ENCODE measurements at regions not wholly inside any gene's neighbourhood (a gene's known extent, or its start where the extent isn't known, plus 50 kb on each side); places are given as distances from the start of the nearest gene placed in this dataset.

GRCh38 chr10:93165367-93165766, 91.7 kb downstream of the CYP26A1 start:
- peaks cover 45% of the 10 kb centered on the region for H3K27me3 ChIP-seq (ENCODE audit: low read depth)
- no peaks in the 10 kb centered on the region for H3K4me1 ChIP-seq
- DNase-seq = no peak
- no peaks in the 10 kb centered on the region for H3K36me3 ChIP-seq
- no peak overlapping the region for H3K27ac ChIP-seq (replicated peaks)
- no peak for TF ChIP-seq CTCF (IDR thresholded peaks at IDR 0.05; ENCODE audit: borderline replicate concordance)
- intact Hi-C loops (cut with micrococcal nuclease) = no loop called here
- no peak overlapping the region for H3K4me3 ChIP-seq
- peaks cover 8% of the 10 kb centered on the region for H3K9me3 ChIP-seq (replicated peaks)

- Histone ChIP-seq H3K27me3 (ENCODE audit: low read depth) (peaks cover 45% of the 10 kb centered on the region), H3K9me3 (replicated peaks) (peaks cover 16% of the 10 kb centered on the region), H3K27ac (replicated peaks) (no peak overlapping the region), H3K36me3 (no peaks in the 10 kb centered on the region), H3K4me3 (no peak overlapping the region), H3K4me1 (no peaks in the 10 kb centered on the region)
- no peak for DNase-seq
- TF ChIP-seq CTCF (IDR thresholded peaks at IDR 0.05; ENCODE audit: borderline replicate concordance) = no peak
- intact Hi-C loops (cut with micrococcal nuclease) = no loop called here
Observed at GRCh38 chr10:93166134-93166533, 92.4 kb downstream of the CYP26A1 start.

DNA sequence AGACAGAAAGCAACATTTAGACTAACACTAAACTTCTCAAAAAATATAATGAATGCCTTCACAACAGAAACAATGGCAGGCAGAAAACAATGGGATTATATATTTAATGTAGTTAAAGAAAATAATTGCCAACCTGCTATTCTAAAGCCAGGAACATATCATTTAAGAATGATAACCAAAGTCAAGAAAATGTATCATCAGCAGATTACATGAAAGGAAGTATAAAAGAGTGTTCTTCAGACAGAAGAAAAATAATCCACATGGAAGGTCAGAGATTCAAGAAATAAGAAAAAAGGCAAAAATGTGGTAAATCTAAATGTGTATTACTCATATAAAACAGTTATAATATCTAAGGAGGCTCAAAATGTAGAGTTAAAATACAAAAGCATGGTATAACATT, 98.1 kb downstream of the CYP26A1 start:
- Histone ChIP-seq H3K9me3 (replicated peaks) (peaks cover 29% of the 10 kb centered on the region), H3K4me3 (no peak overlapping the region), H3K36me3 (no peaks in the 10 kb centered on the region), H3K27ac (replicated peaks) (no peak overlapping the region), H3K27me3 (ENCODE audit: low read depth) (peaks cover 30% of the 10 kb centered on the region), H3K4me1 (no peaks in the 10 kb centered on the region)
- no peak for TF ChIP-seq CTCF (IDR thresholded peaks at IDR 0.05; ENCODE audit: borderline replicate concordance)
- intact Hi-C loops (cut with micrococcal nuclease) = no loop called here
- DNase-seq = no peak

GRCh38 chr10:93173967-93174845, 100.5 kb downstream of the CYP26A1 start:
- TF ChIP-seq CTCF (IDR thresholded peaks at IDR 0.05; ENCODE audit: borderline replicate concordance) = no peak
- Histone ChIP-seq H3K9me3 (replicated peaks) (peaks cover 29% of the 10 kb centered on the region), H3K27me3 (ENCODE audit: low read depth) (peaks cover 11% of the 10 kb centered on the region), H3K27ac (replicated peaks) (no peak overlapping the region), H3K4me1 (no peaks in the 10 kb centered on the region), H3K36me3 (no peaks in the 10 kb centered on the region), H3K4me3 (no peak overlapping the region)
- no peak for DNase-seq
- intact Hi-C loops (cut with micrococcal nuclease) = no loop called here

DNA sequence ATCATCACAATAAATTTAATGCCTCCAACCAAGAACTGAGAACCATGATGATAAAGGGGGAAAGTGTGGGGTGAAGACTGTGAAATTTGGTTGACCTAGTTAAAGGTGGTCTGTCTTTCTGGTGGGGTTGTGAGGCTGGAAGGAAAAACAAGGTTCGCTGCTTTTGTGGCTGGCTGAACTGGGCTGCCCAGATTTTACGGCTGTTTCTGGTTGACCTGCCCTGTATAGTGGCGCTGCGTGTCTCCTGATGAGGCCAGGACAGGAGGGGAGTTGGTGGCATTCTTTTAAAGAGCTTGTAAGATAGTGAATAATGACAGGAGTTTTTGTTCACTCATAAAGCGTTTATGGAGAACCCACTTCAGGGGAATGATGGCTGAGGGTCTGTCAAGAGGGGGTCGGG, 101.8 kb downstream of the CYP26A1 start:
- Histone ChIP-seq H3K9me3 (replicated peaks) (peaks cover 20% of the 10 kb centered on the region), H3K27ac (replicated peaks) (no peak overlapping the region), H3K36me3 (no peaks in the 10 kb centered on the region), H3K4me1 (no peaks in the 10 kb centered on the region), H3K4me3 (no peak overlapping the region), H3K27me3 (ENCODE audit: low read depth) (peaks cover 7% of the 10 kb centered on the region)
- no peak for TF ChIP-seq CTCF (IDR thresholded peaks at IDR 0.05; ENCODE audit: borderline replicate concordance)
- no peak for DNase-seq
- intact Hi-C loops (cut with micrococcal nuclease) = no loop called here
